BLaER1 (cell line): ENCODE measurements at regions not wholly inside any gene's neighbourhood (a gene's known extent, or its start where the extent isn't known, plus 50 kb on each side); places are given as distances from the start of the nearest gene placed in this dataset.

ENCODE experiments used
- H3K27ac ChIP-seq: shearing (Covaris generic); formaldehyde crosslinking; 2 replicates; pipeline ENCODE4 v1.8.1; 2022
- H3K27me3 ChIP-seq: shearing (Covaris generic); formaldehyde crosslinking; 2 replicates; pipeline ENCODE4 v1.8.1; 2022
- H3K36me3 ChIP-seq: shearing (Covaris generic); formaldehyde crosslinking; 2 replicates; pipeline ENCODE4 v1.8.1; 2022
- H3K4me1 ChIP-seq: shearing (Covaris generic); formaldehyde crosslinking; 2 replicates; pipeline ENCODE4 v1.8.1; 2022
- H3K4me2 ChIP-seq: shearing (Covaris generic); formaldehyde crosslinking; 2 replicates; pipeline ENCODE4 v1.8.1; 2022
- H3K4me3 ChIP-seq: shearing (Covaris generic); formaldehyde crosslinking; 2 replicates; pipeline ENCODE4 v1.8.1; 2022
- H3K9ac ChIP-seq: shearing (Covaris generic); formaldehyde crosslinking; 2 replicates; pipeline ENCODE4 v1.8.1; 2022
- H3K9me3 ChIP-seq: shearing (Covaris generic); formaldehyde crosslinking; 2 replicates; pipeline ENCODE4 v1.8.1; 2022
- H4K20me1 ChIP-seq: shearing (Covaris generic); formaldehyde crosslinking; 2 replicates; pipeline ENCODE4 v1.8.1; 2022
- Cebpa-rat ChIP-seq: shearing (Covaris generic); IDR thresholded peaks from 2 replicates; pipeline ENCODE4 v1.8.1; 2022

DNA sequence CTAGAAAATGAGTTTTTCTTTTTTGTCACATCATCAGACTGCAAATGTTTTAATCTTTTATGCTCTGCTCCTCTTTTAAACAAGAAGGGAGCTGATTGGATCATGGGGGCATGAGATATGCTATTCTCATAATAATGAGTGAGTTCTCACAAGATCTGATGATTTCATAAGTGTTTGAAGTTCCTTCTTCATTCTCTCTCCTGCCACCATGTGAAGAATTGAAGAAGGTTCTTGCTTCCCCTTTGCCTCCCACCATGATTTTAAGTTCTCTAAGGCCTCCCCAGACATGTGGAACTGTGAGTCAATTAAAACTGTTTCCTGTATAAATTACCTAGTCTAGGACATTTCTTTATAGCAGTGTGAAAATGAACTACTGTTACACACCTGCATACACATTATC, 218.2 kb downstream of the NRIP1 start:
- H3K4me3 ChIP-seq, result no peak overlapping the region
- H3K4me1 ChIP-seq, result no peaks in the 10 kb centered on the region
- no peaks in the 10 kb centered on the region for H3K27me3 ChIP-seq
- peaks cover 12% of the 10 kb centered on the region for H3K36me3 ChIP-seq
- peaks cover 45% of the 10 kb centered on the region for H3K9me3 ChIP-seq
- no peak overlapping the region for H3K4me2 ChIP-seq
- no peak for TF ChIP-seq Cebpa-rat
- H3K27ac ChIP-seq, result no peak overlapping the region
- no peaks in the 10 kb centered on the region for H4K20me1 ChIP-seq
- H3K9ac ChIP-seq, result no peak overlapping the region

- H3K9ac ChIP-seq, result no peak overlapping the region
- H3K9me3 ChIP-seq, result peaks cover 48% of the 10 kb centered on the region
- TF ChIP-seq Cebpa-rat, result no peak
- H3K4me2 ChIP-seq, result no peak overlapping the region
- no peak overlapping the region for H3K4me3 ChIP-seq
- no peaks in the 10 kb centered on the region for H3K27me3 ChIP-seq
- H3K27ac ChIP-seq, result no peak overlapping the region
- H3K36me3 ChIP-seq, result peaks cover 18% of the 10 kb centered on the region
- no peaks in the 10 kb centered on the region for H4K20me1 ChIP-seq
- peaks cover 10% of the 10 kb centered on the region for H3K4me1 ChIP-seq
Observed at GRCh38 chr21:14844001-14844400, 220.8 kb downstream of the NRIP1 start.

DNA sequence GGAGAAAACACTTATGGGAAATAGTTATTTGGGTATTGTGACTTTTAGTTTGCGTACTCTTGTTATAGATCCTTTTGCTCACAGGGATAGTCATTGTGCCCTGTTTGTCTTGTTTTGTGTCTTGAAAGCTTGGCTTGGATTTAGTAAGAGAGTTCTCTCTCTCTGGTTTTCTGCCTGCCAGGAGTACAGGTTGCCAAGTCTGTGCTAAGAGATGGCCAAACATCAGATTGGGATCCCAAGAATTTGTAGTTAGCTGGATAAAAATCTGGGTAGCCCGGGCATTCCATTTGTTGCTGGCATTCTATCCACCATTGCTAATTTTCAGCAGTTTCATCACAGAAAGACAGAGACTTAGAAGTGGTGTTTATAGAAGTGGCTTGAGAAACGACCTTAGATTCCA, 222.2 kb downstream of the NRIP1 start:
- no peaks in the 10 kb centered on the region for H4K20me1 ChIP-seq
- no peak overlapping the region for H3K9ac ChIP-seq
- no peak for TF ChIP-seq Cebpa-rat
- peaks cover 10% of the 10 kb centered on the region for H3K4me1 ChIP-seq
- peaks cover 48% of the 10 kb centered on the region for H3K9me3 ChIP-seq
- no peaks in the 10 kb centered on the region for H3K27me3 ChIP-seq
- H3K27ac ChIP-seq, result no peak overlapping the region
- no peak overlapping the region for H3K4me2 ChIP-seq
- peaks cover 18% of the 10 kb centered on the region for H3K36me3 ChIP-seq
- no peak overlapping the region for H3K4me3 ChIP-seq

GRCh38 chr21:14841511-14842472, 223.0 kb downstream of the NRIP1 start:
- Histone ChIP-seq H4K20me1 (no peaks in the 10 kb centered on the region), H3K4me1 (peaks cover 10% of the 10 kb centered on the region), H3K4me3 (no peak overlapping the region), H3K9ac (no peak overlapping the region), H3K27me3 (no peaks in the 10 kb centered on the region), H3K36me3 (peaks cover 18% of the 10 kb centered on the region), H3K4me2 (no peak overlapping the region), H3K27ac (no peak overlapping the region), H3K9me3 (peaks cover 47% of the 10 kb centered on the region)
- no peak for TF ChIP-seq Cebpa-rat

- TF ChIP-seq Cebpa-rat, result no peak
- H3K9me3 ChIP-seq, result peaks cover 15% of the 10 kb centered on the region
- H3K9ac ChIP-seq, result no peak overlapping the region
- no peaks in the 10 kb centered on the region for H4K20me1 ChIP-seq
- H3K27me3 ChIP-seq, result no peaks in the 10 kb centered on the region
- peaks cover 10% of the 10 kb centered on the region for H3K4me1 ChIP-seq
- peaks cover 13% of the 10 kb centered on the region for H3K36me3 ChIP-seq
- no peak overlapping the region for H3K4me2 ChIP-seq
- H3K27ac ChIP-seq, result no peak overlapping the region
- H3K4me3 ChIP-seq, result no peak overlapping the region
Observed at GRCh38 chr21:14838400-14838799, 226.4 kb downstream of the NRIP1 start.

- Histone ChIP-seq H3K36me3 (peaks cover 10% of the 10 kb centered on the region), H3K27me3 (no peaks in the 10 kb centered on the region)
Observed at GRCh38 chr21:14836950-14837349, 227.8 kb downstream of the NRIP1 start.

GRCh38 chr21:14833666-14834351, 231.0 kb downstream of the NRIP1 start:
- Histone ChIP-seq H3K36me3 (no peaks in the 10 kb centered on the region), H3K9me3 (no peaks in the 10 kb centered on the region), H3K9ac (no peak overlapping the region), H4K20me1 (no peaks in the 10 kb centered on the region), H3K27ac (no peak overlapping the region), H3K27me3 (no peaks in the 10 kb centered on the region), H3K4me3 (no peak overlapping the region), H3K4me2 (no peak overlapping the region), H3K4me1 (no peaks in the 10 kb centered on the region)
- no peak for TF ChIP-seq Cebpa-rat

More at GRCh38 chr21:14836950-14837349, 227.8 kb downstream of the NRIP1 start:
- H3K9me3 ChIP-seq, result peaks cover 6% of the 10 kb centered on the region
- no peak overlapping the region for H3K4me3 ChIP-seq
- H4K20me1 ChIP-seq, result no peaks in the 10 kb centered on the region
- H3K9ac ChIP-seq, result no peak overlapping the region
- H3K4me1 ChIP-seq, result peaks cover 10% of the 10 kb centered on the region
- no peak overlapping the region for H3K4me2 ChIP-seq
- no peak for TF ChIP-seq Cebpa-rat
- no peak overlapping the region for H3K27ac ChIP-seq

- H3K4me2 ChIP-seq, result no peak overlapping the region
- no peak overlapping the region for H3K4me3 ChIP-seq
- no peak for TF ChIP-seq Cebpa-rat
- no peaks in the 10 kb centered on the region for H3K36me3 ChIP-seq
- H3K9ac ChIP-seq, result no peak overlapping the region
- H3K27me3 ChIP-seq, result no peaks in the 10 kb centered on the region
- H3K9me3 ChIP-seq, result no peaks in the 10 kb centered on the region
- H3K27ac ChIP-seq, result no peak overlapping the region
- no peaks in the 10 kb centered on the region for H3K4me1 ChIP-seq
- no peaks in the 10 kb centered on the region for H4K20me1 ChIP-seq
Observed at GRCh38 chr21:14833241-14833640, 231.6 kb downstream of the NRIP1 start.

DNA sequence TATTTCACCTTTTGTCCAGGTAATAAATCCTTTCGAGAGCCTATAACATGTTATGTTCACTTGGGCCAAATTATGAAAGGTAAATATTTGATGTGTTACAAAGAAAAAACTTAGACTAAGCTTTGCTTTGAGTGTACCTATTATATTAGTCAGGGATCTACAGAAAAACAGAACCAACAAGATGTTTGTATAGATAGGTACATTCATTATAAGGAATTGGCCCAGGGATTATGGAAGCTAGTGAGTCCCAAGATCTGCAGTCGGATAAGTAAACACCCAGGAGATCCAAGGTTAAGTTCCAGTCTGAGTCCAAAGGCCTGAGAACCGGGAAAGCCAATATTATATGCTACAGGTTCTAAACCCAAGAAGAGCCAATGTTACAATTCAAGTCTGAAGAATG, 234.5 kb downstream of the NRIP1 start:
- Histone ChIP-seq H3K27me3 (no peaks in the 10 kb centered on the region), H4K20me1 (no peaks in the 10 kb centered on the region), H3K4me2 (no peak overlapping the region), H3K9ac (no peak overlapping the region), H3K9me3 (no peaks in the 10 kb centered on the region), H3K4me1 (no peaks in the 10 kb centered on the region), H3K27ac (no peak overlapping the region), H3K36me3 (no peaks in the 10 kb centered on the region), H3K4me3 (no peak overlapping the region)
- no peak for TF ChIP-seq Cebpa-rat

DNA sequence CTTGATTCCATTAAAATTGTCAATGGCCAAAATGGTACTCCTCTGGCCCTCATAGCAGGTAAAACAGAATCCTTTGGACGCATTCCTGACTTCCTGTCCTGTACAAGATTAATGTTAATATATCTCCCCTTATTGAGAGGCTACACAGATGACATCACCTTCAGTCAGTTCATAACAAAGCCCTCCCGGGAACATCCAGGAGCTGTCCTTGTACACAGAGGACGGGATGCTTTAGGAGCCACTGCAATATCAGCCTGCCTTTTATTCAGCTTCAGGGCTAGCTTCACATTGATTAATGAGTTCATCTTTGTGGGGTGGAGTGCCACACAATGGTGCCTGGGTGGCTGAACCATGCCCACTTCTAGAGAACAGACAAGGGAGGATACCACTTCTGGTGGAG, 235.1 kb downstream of the NRIP1 start:
- Histone ChIP-seq H3K27ac (no peak overlapping the region), H3K27me3 (no peaks in the 10 kb centered on the region)

More for the DNA sequence above, 235.1 kb downstream of the NRIP1 start:
- H3K4me3 ChIP-seq, result no peak overlapping the region
- no peak for TF ChIP-seq Cebpa-rat
- H4K20me1 ChIP-seq, result no peaks in the 10 kb centered on the region
- H3K4me1 ChIP-seq, result no peaks in the 10 kb centered on the region
- no peak overlapping the region for H3K9ac ChIP-seq
- H3K36me3 ChIP-seq, result no peaks in the 10 kb centered on the region
- H3K9me3 ChIP-seq, result no peaks in the 10 kb centered on the region
- H3K4me2 ChIP-seq, result no peak overlapping the region
